HuH-7.5 (cell line): ENCODE measurements at regions not wholly inside any gene's neighbourhood (a gene's known extent, or its start where the extent isn't known, plus 50 kb on each side); places are given as distances from the start of the nearest gene placed in this dataset.
"Not testable (repeated sequence)": the region's sequence is repeated elsewhere in the genome, so short reads cannot be mapped to it uniquely, and the experiment has no call there.

ENCODE experiments used
- DNase-seq: peaks from one replicate; pipeline ENCODE4 v3.0.0; 2011; ENCODE audit warnings: low spot score

GRCh38 chr16:26721290-26721689 lies 345.4 kb upstream of the C16orf82 start:
- DNase-seq, result no peak

GRCh38 chr16:26721957-26722356 lies 344.8 kb upstream of the C16orf82 start:
- not testable (repeated sequence) for DNase-seq

GRCh38 chr16:26724189-26724588 lies 342.5 kb upstream of the C16orf82 start:
- DNase-seq, result no peak

- DNase-seq, result no peak
Observed at GRCh38 chr16:26727848-26728247, 338.9 kb upstream of the C16orf82 start.

- no peak for DNase-seq
Observed at GRCh38 chr16:26729951-26730541, 336.7 kb upstream of the C16orf82 start.

GRCh38 chr16:26731729-26732128 lies 335.0 kb upstream of the C16orf82 start:
- no peak for DNase-seq

- DNase-seq, result no peak
Observed at GRCh38 chr16:26733710-26734109, 333.0 kb upstream of the C16orf82 start.

- no peak for DNase-seq
Observed at GRCh38 chr16:26735521-26735920, 331.2 kb upstream of the C16orf82 start.

- no peak for DNase-seq
Observed at GRCh38 chr16:26736084-26736483, 330.6 kb upstream of the C16orf82 start.

GRCh38 chr16:26740771-26741170 lies 326.0 kb upstream of the C16orf82 start:
- no peak for DNase-seq

- no peak for DNase-seq
Observed at GRCh38 chr16:26742040-26742439, 324.7 kb upstream of the C16orf82 start.

GRCh38 chr16:26744430-26744829 lies 322.3 kb upstream of the C16orf82 start:
- no peak for DNase-seq

GRCh38 chr16:26747760-26748159 lies 319.0 kb upstream of the C16orf82 start:
- DNase-seq, result no peak

GRCh38 chr16:26749072-26749471 lies 317.7 kb upstream of the C16orf82 start:
- no peak for DNase-seq

- no peak for DNase-seq
Observed at GRCh38 chr16:26752166-26752565, 314.6 kb upstream of the C16orf82 start.

- DNase-seq, result no peak
Observed at GRCh38 chr16:26756633-26757032, 310.1 kb upstream of the C16orf82 start.

- no peak for DNase-seq
Observed at GRCh38 chr16:26762594-26762993, 304.1 kb upstream of the C16orf82 start.

GRCh38 chr16:26765087-26765486 lies 301.6 kb upstream of the C16orf82 start:
- peak; percentile 19 for DNase-seq

GRCh38 chr16:26768385-26769010 lies 298.2 kb upstream of the C16orf82 start:
- no peak for DNase-seq

GRCh38 chr16:26770547-26770946 lies 296.2 kb upstream of the C16orf82 start:
- no peak for DNase-seq

- DNase-seq, result no peak
Observed at GRCh38 chr16:26772503-26772902, 294.2 kb upstream of the C16orf82 start.

- DNase-seq, result no peak
Observed at GRCh38 chr16:26777821-26778220, 288.9 kb upstream of the C16orf82 start.

- no peak for DNase-seq
Observed at GRCh38 chr16:26787924-26788323, 278.8 kb upstream of the C16orf82 start.

- no peak for DNase-seq
Observed at GRCh38 chr16:26791169-26791568, 275.6 kb upstream of the C16orf82 start.
